H9 (cell line): ENCODE measurements at regions not wholly inside any gene's neighbourhood (a gene's known extent, or its start where the extent isn't known, plus 50 kb on each side); places are given as distances from the start of the nearest gene placed in this dataset.

Experiments
- DNase-seq: peaks from one replicate; pipeline ENCODE4 v3.0.0-alpha.2; 2017
- H2AFZ ChIP-seq: one replicate; pipeline ENCODE4 v1.6.1; 2013; ENCODE audit warnings: mild to moderate bottlenecking, low read length, control low read depth, moderate library complexity
- H2AK5ac ChIP-seq: 2 replicates; pipeline ENCODE4 v1.6.1; 2013; ENCODE audit warnings: low read length, control low read depth, mixed read lengths; ENCODE audit not compliant: insufficient read length
- H2BK120ac ChIP-seq: one replicate; pipeline ENCODE4 v1.6.1; 2013; ENCODE audit warnings: low read depth, mild to moderate bottlenecking, low read length, control low read depth, inconsistent platforms; ENCODE audit not compliant: poor library complexity, severe bottlenecking
- H2BK12ac ChIP-seq: 2 replicates; pipeline ENCODE4 v1.6.1; 2013; ENCODE audit warnings: low read length, control low read depth, mixed read lengths, low read depth; ENCODE audit not compliant: insufficient read length
- H2BK15ac ChIP-seq: 2 replicates; pipeline ENCODE4 v1.6.1; 2013; ENCODE audit warnings: low read depth, low read length, control low read depth
- H2BK20ac ChIP-seq: one replicate; pipeline ENCODE4 v1.6.1; 2013; ENCODE audit warnings: low read depth, mild to moderate bottlenecking, low read length, control low read depth, inconsistent platforms; ENCODE audit not compliant: poor library complexity, severe bottlenecking
- H2BK5ac ChIP-seq: 2 replicates; pipeline ENCODE4 v1.6.1; 2013; ENCODE audit warnings: low read length, control low read depth, mixed read lengths; ENCODE audit not compliant: insufficient read length
- H3K14ac ChIP-seq: 2 replicates; pipeline ENCODE4 v1.6.1; 2013; ENCODE audit warnings: low read length, control low read depth; ENCODE audit not compliant: insufficient read depth
- H3K18ac ChIP-seq: 2 replicates; pipeline ENCODE4 v1.6.1; 2013; ENCODE audit warnings: low read depth, mild to moderate bottlenecking, mixed read lengths, low read length, control low read depth; ENCODE audit not compliant: insufficient read length
- H3K23ac ChIP-seq: 2 replicates; pipeline ENCODE4 v1.6.1; 2013; ENCODE audit warnings: low read length, control low read depth, mixed read lengths, low read depth; ENCODE audit not compliant: insufficient read length
- H3K23me2 ChIP-seq: 2 replicates; pipeline ENCODE4 v1.6.1; 2013; ENCODE audit warnings: low read depth, mild to moderate bottlenecking, mixed read lengths, low read length, control low read depth; ENCODE audit not compliant: insufficient read length, poor library complexity, severe bottlenecking
- H3K27ac ChIP-seq: 2 replicates; pipeline ENCODE4 v1.5.1; 2013; ENCODE audit warnings: low read length, control low read depth, mixed read lengths, low read depth; ENCODE audit not compliant: insufficient read length
- H3K27me3 ChIP-seq: 2 replicates; pipeline ENCODE4 v1.6.1; 2013; ENCODE audit warnings: low read length, control low read depth, inconsistent platforms; ENCODE audit not compliant: insufficient read depth
- H3K4ac ChIP-seq: 2 replicates; pipeline ENCODE4 v1.6.1; 2013; ENCODE audit warnings: low read depth, mild to moderate bottlenecking, control low read depth, inconsistent platforms, low read length, moderate library complexity
- H3K4me1 ChIP-seq: 2 replicates; pipeline ENCODE4 v1.6.1; 2013; ENCODE audit warnings: low read length, control low read depth, inconsistent platforms; ENCODE audit not compliant: insufficient read depth
- H3K4me2 ChIP-seq: 2 replicates; pipeline ENCODE4 v1.6.1; 2013; ENCODE audit warnings: low read length, control low read depth, mixed read lengths; ENCODE audit not compliant: insufficient read length, insufficient read depth
- H3K56ac ChIP-seq: 2 replicates; pipeline ENCODE4 v1.6.1; 2013; ENCODE audit warnings: low read depth, mild to moderate bottlenecking, mixed read lengths, low read length, control low read depth; ENCODE audit not compliant: insufficient read length
- H3K79me1 ChIP-seq: 2 replicates; pipeline ENCODE4 v1.6.1; 2013; ENCODE audit warnings: low read depth, mild to moderate bottlenecking, moderate library complexity, low read length, control low read depth, inconsistent platforms; ENCODE audit not compliant: insufficient read depth, poor library complexity, severe bottlenecking
- H3K79me2 ChIP-seq: 2 replicates; pipeline ENCODE4 v1.6.1; 2013; ENCODE audit warnings: low read length, control low read depth, inconsistent platforms; ENCODE audit not compliant: insufficient read depth
- H3K9ac ChIP-seq: 2 replicates; pipeline ENCODE4 v1.6.1; 2013; ENCODE audit warnings: low read length, control low read depth, mixed read lengths; ENCODE audit not compliant: insufficient read length; ENCODE audit errors: extremely low read depth
- H3K9me3 ChIP-seq: one replicate; pipeline ENCODE4 v1.6.1; 2013; ENCODE audit warnings: low read depth, low read length, inconsistent platforms; ENCODE audit not compliant: control insufficient read depth
- H3T11ph ChIP-seq: one replicate; pipeline ENCODE4 v1.6.1; 2013; ENCODE audit warnings: mild to moderate bottlenecking, low read length, control low read depth, inconsistent platforms
- H4K20me1 ChIP-seq: one replicate; pipeline ENCODE4 v1.6.1; 2013; ENCODE audit not compliant: control insufficient read depth, insufficient read length, insufficient read depth
- H4K5ac ChIP-seq: 2 replicates; pipeline ENCODE4 v1.6.1; 2013; ENCODE audit warnings: low read depth, mild to moderate bottlenecking, mixed read lengths, low read length, control low read depth; ENCODE audit not compliant: insufficient read length
- H4K8ac ChIP-seq: replicated peaks from 2 replicates; pipeline ENCODE4 v1.6.1; 2013; ENCODE audit warnings: low read length, control low read depth, mixed read lengths, low read depth; ENCODE audit not compliant: insufficient read length
- H4K91ac ChIP-seq: 2 replicates; pipeline ENCODE4 v1.6.1; 2013; ENCODE audit warnings: low read depth, mild to moderate bottlenecking, moderate library complexity, mixed read lengths, low read length, control low read depth; ENCODE audit not compliant: insufficient read length
- H3K27ac Mint-ChIP-seq, 3 experiments: 2 replicates in 2 of 3; 3 replicates in 1 of 3; pipeline ENCODE4 v1.8.0; 2020 to 2021; ENCODE audit warnings: mixed read lengths in 3 of 3, mild to moderate bottlenecking in 1 of 3, moderate library complexity in 1 of 3
- H3K27me3 Mint-ChIP-seq: 2 replicates; pipeline ENCODE4 v1.8.0; 2021; ENCODE audit warnings: low read depth, mild to moderate bottlenecking, moderate library complexity, mixed read lengths
- H3K36me3 Mint-ChIP-seq, 3 experiments: 2 replicates in 2 of 3; 3 replicates in 1 of 3; pipeline ENCODE4 v1.8.0; 2020 to 2021; ENCODE audit warnings: low read depth in 3 of 3, mixed read lengths in 3 of 3; ENCODE audit not compliant: insufficient read depth in 1 of 3
- H3K4me1 Mint-ChIP-seq, 2 experiments: 2 replicates each; pipeline ENCODE4 v1.8.0; 2020; ENCODE audit warnings: mixed read lengths in 2 of 2
- H3K4me3 Mint-ChIP-seq, 2 experiments: 2 replicates in 1 of 2; 3 replicates in 1 of 2; pipeline ENCODE4 v1.8.0; 2020 to 2021; ENCODE audit warnings: mild to moderate bottlenecking in 2 of 2, mixed read lengths in 2 of 2, moderate library complexity in 1 of 2
- H3K9me3 Mint-ChIP-seq, 2 experiments: 2 replicates in 1 of 2; 3 replicates in 1 of 2; pipeline ENCODE4 v1.8.0; 2020; ENCODE audit warnings: mild to moderate bottlenecking in 2 of 2, mixed read lengths in 2 of 2, moderate library complexity in 1 of 2
- WGBS: extraction: QIAGEN DNeasy Blood & Tissue Kit; methylation state at CpG from one replicate; pipeline ENCODE4 v1.1.7; 2013; ENCODE audit warnings: missing lambda C conversion rate, low lambda C conversion rate, mixed read lengths; ENCODE audit not compliant: insufficient read length; ENCODE audit errors: extremely low coverage; 5-methylcytosine and 5-hydroxymethylcytosine counted together
- TF ChIP-seq, protein P1 (sequence below): fragments of 200-600 bp; sonication (generic); conservative IDR thresholded peaks from 3 replicates; pipeline ENCODE4 v1.8.0; 2021; ENCODE audit warnings: antibody characterized with exemption, mild to moderate bottlenecking

DNA sequence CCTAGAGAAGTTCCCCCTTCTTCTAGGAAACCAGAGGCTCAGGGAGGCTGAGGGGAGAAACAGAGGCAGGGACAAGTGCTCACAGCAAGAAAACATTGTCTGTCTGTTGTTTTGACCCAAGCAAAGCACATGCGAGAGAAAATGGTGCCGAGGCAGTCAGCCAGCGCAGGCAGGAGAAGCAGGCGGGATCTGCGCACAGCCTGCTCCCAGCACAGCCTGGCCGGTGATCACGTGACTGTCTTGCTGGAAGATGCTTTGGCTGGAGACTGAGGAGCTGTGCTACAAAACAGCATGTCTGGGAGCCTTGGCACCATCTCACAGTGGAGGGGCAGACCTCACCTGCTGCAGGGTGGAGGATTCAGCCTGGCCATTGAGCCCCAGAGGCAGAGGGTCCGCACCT is 93.7 kb upstream of the MYCN start:
- H2AFZ ChIP-seq = no peak overlapping the region
- TF ChIP-seq, protein P1, sequence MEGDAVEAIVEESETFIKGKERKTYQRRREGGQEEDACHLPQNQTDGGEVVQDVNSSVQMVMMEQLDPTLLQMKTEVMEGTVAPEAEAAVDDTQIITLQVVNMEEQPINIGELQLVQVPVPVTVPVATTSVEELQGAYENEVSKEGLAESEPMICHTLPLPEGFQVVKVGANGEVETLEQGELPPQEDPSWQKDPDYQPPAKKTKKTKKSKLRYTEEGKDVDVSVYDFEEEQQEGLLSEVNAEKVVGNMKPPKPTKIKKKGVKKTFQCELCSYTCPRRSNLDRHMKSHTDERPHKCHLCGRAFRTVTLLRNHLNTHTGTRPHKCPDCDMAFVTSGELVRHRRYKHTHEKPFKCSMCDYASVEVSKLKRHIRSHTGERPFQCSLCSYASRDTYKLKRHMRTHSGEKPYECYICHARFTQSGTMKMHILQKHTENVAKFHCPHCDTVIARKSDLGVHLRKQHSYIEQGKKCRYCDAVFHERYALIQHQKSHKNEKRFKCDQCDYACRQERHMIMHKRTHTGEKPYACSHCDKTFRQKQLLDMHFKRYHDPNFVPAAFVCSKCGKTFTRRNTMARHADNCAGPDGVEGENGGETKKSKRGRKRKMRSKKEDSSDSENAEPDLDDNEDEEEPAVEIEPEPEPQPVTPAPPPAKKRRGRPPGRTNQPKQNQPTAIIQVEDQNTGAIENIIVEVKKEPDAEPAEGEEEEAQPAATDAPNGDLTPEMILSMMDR = no peak
- H3K23ac ChIP-seq = no peak overlapping the region

More for the DNA sequence above, 93.7 kb upstream of the MYCN start:
- Histone ChIP-seq H2BK15ac (no peak overlapping the region), H3K23me2 (no peaks in the 10 kb centered on the region), H3K4me1 (no peaks in the 10 kb centered on the region), H2BK120ac (no peak overlapping the region), H2BK12ac (no peak overlapping the region), H3K9ac (no peak overlapping the region), H2AK5ac (no peak overlapping the region), H3K27me3 (no peaks in the 10 kb centered on the region), H4K5ac (no peak overlapping the region), H3K18ac (no peak overlapping the region), H4K20me1 (no peaks in the 10 kb centered on the region), H3K9me3 (no peaks in the 10 kb centered on the region), H3K4ac (no peak overlapping the region), H3K56ac (no peak overlapping the region), H4K8ac (no peak overlapping the region), H3T11ph (no peak overlapping the region), H3K27ac (no peak overlapping the region), H2BK20ac (no peak overlapping the region), H2BK5ac (no peak overlapping the region), H3K79me1 (no peaks in the 10 kb centered on the region), H3K79me2 (no peaks in the 10 kb centered on the region), H3K4me2 (no peak overlapping the region), H3K14ac (no peak overlapping the region), H4K91ac (no peak overlapping the region)
- H3K27me3 Mint-ChIP-seq = no peaks in the 10 kb centered on the region; the same call in 1 of the 2 replicates
- peaks cover 0 to 6% (median 4%) of the 10 kb centered on the region in 3 experiments; a peak in 3 of 7 replicates for H3K36me3 Mint-ChIP-seq
- peaks cover 0 to 10% of the 10 kb centered on the region in 2 experiments; a peak in 3 of 4 replicates for H3K4me1 Mint-ChIP-seq
- H3K4me3 Mint-ChIP-seq = no peak overlapping the region
- H3K9me3 Mint-ChIP-seq = peaks cover 5 to 11% of the 10 kb centered on the region in 2 experiments; a peak in 4 of 5 replicates
- no peak for DNase-seq
- H3K27ac Mint-ChIP-seq = peak overlapping the region in 1 of 3 experiments; percentile 71; a peak in 2 of 7 replicates
- WGBS = no CpG with 5 or more reads among the region's 8 CpGs
